K562 (cell line): ENCODE measurements at regions not wholly inside any gene's neighbourhood (a gene's known extent, or its start where the extent isn't known, plus 50 kb on each side); places are given as distances from the start of the nearest gene placed in this dataset.

Experiments used
- BCL6 ChIP-seq: fragments of 250-450 bp; sonication (Bioruptor Pico); IDR thresholded peaks from 2 replicates; pipeline ENCODE4 v1.4.0; 2020
- BDP1 ChIP-seq: IDR thresholded peaks from 3 replicates; pipeline ENCODE4 v1.6.1; 2011; ENCODE audit not compliant: insufficient read length, insufficient read depth
- CHD2 ChIP-seq: IDR thresholded peaks from 2 replicates; pipeline ENCODE4 v1.6.1; 2011; ENCODE audit warnings: low read depth, low read length
- ETV6 ChIP-seq, 3 experiments: fragments of 150-350 bp in 1 of 3; sonication (generic) in 1 of 3; formaldehyde crosslinking in 1 of 3; IDR thresholded peaks; 2 replicates each; pipeline versions ENCODE4 v1.6.1 to v1.8.0; 2014 to 2022; ENCODE audit warnings: borderline replicate concordance in 2 of 3, low read depth in 2 of 3, antibody characterized with exemption in 1 of 3, low read length in 1 of 3, mild to moderate bottlenecking in 1 of 3, missing genetic modification reagents in 1 of 3
- GATAD2B ChIP-seq: fragments of 450-650 bp; IDR thresholded peaks from 2 replicates; pipeline ENCODE4 v1.6.1; 2017; ENCODE audit warnings: mild to moderate bottlenecking, borderline replicate concordance
- MCM2 ChIP-seq: fragments of 450-650 bp; IDR thresholded peaks from 2 replicates; pipeline ENCODE4 v1.6.1; 2017; ENCODE audit warnings: low read depth, mild to moderate bottlenecking
- NCOA6 ChIP-seq: fragments of 450-650 bp; IDR thresholded peaks from 2 replicates; pipeline ENCODE4 v1.6.1; 2017; ENCODE audit warnings: mild to moderate bottlenecking
- POLR3G ChIP-seq: IDR thresholded peaks from 2 replicates; pipeline ENCODE4 v1.6.1; 2011; ENCODE audit not compliant: insufficient read length, insufficient replicate concordance; ENCODE audit errors: extremely low read depth
- SIN3A ChIP-seq, 2 experiments: fragments of 150-350 bp in 1 of 2; IDR thresholded peaks; 2 replicates each; pipeline ENCODE4 v1.6.1; 2011 to 2016; ENCODE audit warnings: borderline replicate concordance in 2 of 2, low read depth in 2 of 2, low read length in 2 of 2, mild to moderate bottlenecking in 2 of 2, moderate library complexity in 2 of 2; ENCODE audit not compliant: control insufficient read depth in 1 of 2
- SIRT6 ChIP-seq: IDR thresholded peaks from one replicate; pipeline ENCODE4 v1.6.1; 2012; ENCODE audit warnings: low read depth, mild to moderate bottlenecking, control low read depth, inconsistent platforms, low read length, moderate library complexity
- SMARCC2 ChIP-seq: fragments of 450-650 bp; IDR thresholded peaks from 2 replicates; pipeline ENCODE4 v1.6.1; 2017; ENCODE audit warnings: antibody characterized with exemption, moderate library complexity, mild to moderate bottlenecking, low read depth
- TAF7 ChIP-seq: fragments of 450-650 bp; IDR thresholded peaks from 2 replicates; pipeline ENCODE4 v1.6.1; 2016; ENCODE audit warnings: missing genetic modification characterization, missing compliant biosample characterization
- TCF3 ChIP-seq: sonication (generic); formaldehyde crosslinking; IDR thresholded peaks from 2 replicates; pipeline ENCODE4 v1.4.0; 2020; ENCODE audit warnings: mild to moderate bottlenecking, missing genetic modification reagents
- TFE3 ChIP-seq: fragments of 450-650 bp; formaldehyde crosslinking; IDR thresholded peaks from 2 replicates; pipeline ENCODE4 v1.4.0; 2020; ENCODE audit warnings: mild to moderate bottlenecking, mixed read lengths
- ZBTB7A ChIP-seq: IDR thresholded peaks from 2 replicates; pipeline ENCODE4 v1.6.1; 2011; ENCODE audit warnings: low read depth, mild to moderate bottlenecking, low read length, moderate library complexity, borderline replicate concordance; ENCODE audit not compliant: control insufficient read depth
- ZNF174 ChIP-seq: fragments of 250-450 bp; sonication (Bioruptor Pico); IDR thresholded peaks from 2 replicates; pipeline ENCODE4 v1.4.0; 2020; ENCODE audit warnings: mild to moderate bottlenecking
- ZNF24 ChIP-seq: fragments of 450-650 bp; IDR thresholded peaks from 2 replicates; pipeline ENCODE4 v1.6.1; 2016
- ZNF512 ChIP-seq: IDR thresholded peaks from 2 replicates; pipeline ENCODE4 v1.6.1; 2016; ENCODE audit warnings: missing genetic modification characterization, missing compliant biosample characterization
- TF ChIP-seq, protein P1 (sequence below): fragments of 450-650 bp; formaldehyde crosslinking; IDR thresholded peaks from 2 replicates; pipeline ENCODE4 v1.4.0; 2020; ENCODE audit warnings: mild to moderate bottlenecking, moderate library complexity
- TF ChIP-seq, protein P2 (sequence below): fragments of 250-450 bp; sonication (Bioruptor Pico); IDR thresholded peaks from 2 replicates; pipeline ENCODE4 v1.4.0; 2020; ENCODE audit warnings: borderline replicate concordance
- TF ChIP-seq, protein P3 (sequence below): fragments of 450-650 bp; formaldehyde crosslinking; IDR thresholded peaks from 2 replicates; pipeline ENCODE4 v1.4.0; 2022; ENCODE audit warnings: missing genetic modification characterization

DNA sequence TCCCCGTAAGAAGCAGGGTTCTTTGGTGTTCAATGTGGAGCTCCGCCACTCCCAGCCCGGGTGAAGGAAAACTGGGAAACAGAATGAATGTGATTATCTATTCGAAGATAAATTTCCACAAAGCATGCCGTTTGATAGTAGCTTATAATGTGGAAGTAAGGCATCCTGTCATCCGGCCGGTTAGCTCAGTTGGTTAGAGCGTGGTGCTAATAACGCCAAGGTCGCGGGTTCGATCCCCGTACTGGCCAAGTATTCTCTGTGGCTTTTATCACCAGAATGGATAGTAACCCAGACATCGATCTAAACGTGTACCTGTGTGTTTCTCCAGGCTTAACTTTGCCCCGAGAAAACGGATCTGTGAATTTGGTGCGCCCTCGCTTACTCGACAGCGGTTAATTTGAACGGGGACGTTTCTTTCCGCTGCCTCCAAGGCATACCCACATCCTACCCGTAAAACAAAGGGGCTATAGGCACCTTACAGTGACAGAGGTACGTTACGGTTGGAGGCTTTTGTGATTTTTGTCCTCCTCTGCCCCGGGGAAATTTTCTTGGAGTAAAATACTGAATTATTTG lies 215.2 kb upstream of the ZNF184 start (continued):
- no peak for TF ChIP-seq SIRT6
- TF ChIP-seq BCL6 (CRISPR knock-in tag) = no peak
- peak in 1 of 2 experiments; percentile 50; a peak in 2 of 4 replicates for TF ChIP-seq ETV6 (IDR thresholded peaks at IDR 0.05; ENCODE audit: borderline replicate concordance in 1 of 2, low read depth in 2 of 2, low read length in 1 of 2)
- TF ChIP-seq ETV6 (CRISPR knock-in tag; IDR thresholded peaks at IDR 0.05; ENCODE audit: borderline replicate concordance) = no peak; the same call in 1 of the 2 replicates
- TF ChIP-seq SMARCC2 = 0 out of 2 replicates have a peak, but pooled peaks have one; percentile 26
- TF ChIP-seq NCOA6 = no peak; the same call in 1 of the 2 replicates
- TF ChIP-seq, protein P1, sequence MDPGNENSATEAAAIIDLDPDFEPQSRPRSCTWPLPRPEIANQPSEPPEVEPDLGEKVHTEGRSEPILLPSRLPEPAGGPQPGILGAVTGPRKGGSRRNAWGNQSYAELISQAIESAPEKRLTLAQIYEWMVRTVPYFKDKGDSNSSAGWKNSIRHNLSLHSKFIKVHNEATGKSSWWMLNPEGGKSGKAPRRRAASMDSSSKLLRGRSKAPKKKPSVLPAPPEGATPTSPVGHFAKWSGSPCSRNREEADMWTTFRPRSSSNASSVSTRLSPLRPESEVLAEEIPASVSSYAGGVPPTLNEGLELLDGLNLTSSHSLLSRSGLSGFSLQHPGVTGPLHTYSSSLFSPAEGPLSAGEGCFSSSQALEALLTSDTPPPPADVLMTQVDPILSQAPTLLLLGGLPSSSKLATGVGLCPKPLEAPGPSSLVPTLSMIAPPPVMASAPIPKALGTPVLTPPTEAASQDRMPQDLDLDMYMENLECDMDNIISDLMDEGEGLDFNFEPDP (CRISPR knock-in tag) = no peak
- TF ChIP-seq TAF7 = no peak
- TF ChIP-seq, protein P2, sequence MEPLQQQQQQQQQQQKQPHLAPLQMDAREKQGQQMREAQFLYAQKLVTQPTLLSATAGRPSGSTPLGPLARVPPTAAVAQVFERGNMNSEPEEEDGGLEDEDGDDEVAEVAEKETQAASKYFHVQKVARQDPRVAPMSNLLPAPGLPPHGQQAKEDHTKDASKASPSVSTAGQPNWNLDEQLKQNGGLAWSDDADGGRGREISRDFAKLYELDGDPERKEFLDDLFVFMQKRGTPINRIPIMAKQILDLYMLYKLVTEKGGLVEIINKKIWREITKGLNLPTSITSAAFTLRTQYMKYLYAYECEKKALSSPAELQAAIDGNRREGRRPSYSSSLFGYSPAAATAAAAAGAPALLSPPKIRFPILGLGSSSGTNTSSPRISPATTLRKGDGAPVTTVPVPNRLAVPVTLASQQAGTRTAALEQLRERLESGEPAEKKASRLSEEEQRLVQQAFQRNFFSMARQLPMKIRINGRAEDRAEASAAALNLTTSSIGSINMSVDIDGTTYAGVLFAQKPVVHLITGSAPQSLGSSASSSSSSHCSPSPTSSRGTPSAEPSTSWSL (CRISPR knock-in tag) = no peak
- TF ChIP-seq POLR3G = no peak
- TF ChIP-seq, protein P3, sequence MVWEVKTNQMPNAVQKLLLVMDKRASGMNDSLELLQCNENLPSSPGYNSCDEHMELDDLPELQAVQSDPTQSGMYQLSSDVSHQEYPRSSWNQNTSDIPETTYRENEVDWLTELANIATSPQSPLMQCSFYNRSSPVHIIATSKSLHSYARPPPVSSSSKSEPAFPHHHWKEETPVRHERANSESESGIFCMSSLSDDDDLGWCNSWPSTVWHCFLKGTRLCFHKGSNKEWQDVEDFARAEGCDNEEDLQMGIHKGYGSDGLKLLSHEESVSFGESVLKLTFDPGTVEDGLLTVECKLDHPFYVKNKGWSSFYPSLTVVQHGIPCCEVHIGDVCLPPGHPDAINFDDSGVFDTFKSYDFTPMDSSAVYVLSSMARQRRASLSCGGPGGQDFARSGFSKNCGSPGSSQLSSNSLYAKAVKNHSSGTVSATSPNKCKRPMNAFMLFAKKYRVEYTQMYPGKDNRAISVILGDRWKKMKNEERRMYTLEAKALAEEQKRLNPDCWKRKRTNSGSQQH (CRISPR knock-in tag) = peak; percentile 39; the same call in 1 of the 2 replicates
- peak; percentile 70 for TF ChIP-seq BDP1
- TF ChIP-seq ZNF24 = peak; percentile 83
- TF ChIP-seq CHD2 = peak; percentile 46; the same call in 1 of the 2 replicates
- TF ChIP-seq MCM2 = no peak
- no peak; the same call in 1 of the 2 replicates for TF ChIP-seq TCF3
- no peak for TF ChIP-seq ZNF174 (CRISPR knock-in tag)
- peak; percentile 73; the same call in 1 of the 2 replicates for TF ChIP-seq ZBTB7A
- no peak for TF ChIP-seq TFE3 (CRISPR knock-in tag)
- TF ChIP-seq ZNF512 (tag) = no peak
- peak in 1 of 2 experiments; percentile 70; a peak in 1 of 4 replicates for TF ChIP-seq SIN3A (IDR thresholded peaks at IDR 0.05; ENCODE audit: borderline replicate concordance in 2 of 2, control insufficient read depth in 1 of 2, low read depth in 2 of 2, low read length in 2 of 2)
- TF ChIP-seq GATAD2B = peak; percentile 97
